HG03521 (cell line): ENCODE measurements at regions not wholly inside any gene's neighbourhood (a gene's known extent, or its start where the extent isn't known, plus 50 kb on each side); places are given as distances from the start of the nearest gene placed in this dataset.
"Not testable (repeated sequence)": the region's sequence is repeated elsewhere in the genome, so short reads cannot be mapped to it uniquely, and the experiment has no call there.

Experiments used
- ATAC-seq: cut with Tn5 transposase; IDR thresholded peaks from one replicate; pipeline ENCODE4 v1.9.1; 2021; ENCODE audit warnings: mild to moderate bottlenecking, moderate library complexity; ENCODE audit not compliant: unreplicated experiment

GRCh38 chr20:12564979-12565378, 443.8 kb upstream of the SPTLC3 start:
- no peak for ATAC-seq

- ATAC-seq: no peak
Measured at GRCh38 chr20:12566596-12566995, 442.2 kb upstream of the SPTLC3 start.

- ATAC-seq: no peak
Measured at GRCh38 chr20:12570371-12570770, 438.4 kb upstream of the SPTLC3 start.

- ATAC-seq: no peak
Measured at GRCh38 chr20:12573442-12573841, 435.3 kb upstream of the SPTLC3 start.

GRCh38 chr20:12575352-12576095, 433.2 kb upstream of the SPTLC3 start:
- ATAC-seq: no peak

- no peak for ATAC-seq
Measured at GRCh38 chr20:12577213-12577612, 431.6 kb upstream of the SPTLC3 start.

GRCh38 chr20:12581644-12582289, 427.0 kb upstream of the SPTLC3 start:
- ATAC-seq: no peak

- not testable (repeated sequence) for ATAC-seq
Measured at GRCh38 chr20:12582710-12583109, 426.1 kb upstream of the SPTLC3 start.

GRCh38 chr20:12591949-12592470, 416.8 kb upstream of the SPTLC3 start:
- ATAC-seq: no peak

- ATAC-seq: no peak
Measured at GRCh38 chr20:12592756-12593155, 416.0 kb upstream of the SPTLC3 start.

- ATAC-seq: no peak
Measured at GRCh38 chr20:12593342-12593873, 415.4 kb upstream of the SPTLC3 start.

GRCh38 chr20:12594410-12595088, 414.2 kb upstream of the SPTLC3 start:
- no peak for ATAC-seq

- ATAC-seq: no peak
Measured at GRCh38 chr20:12595841-12596240, 412.9 kb upstream of the SPTLC3 start.

- no peak for ATAC-seq
Measured at GRCh38 chr20:12596863-12597262, 411.9 kb upstream of the SPTLC3 start.

- ATAC-seq: no peak
Measured at GRCh38 chr20:12597551-12597950, 411.2 kb upstream of the SPTLC3 start.

GRCh38 chr20:12598894-12599293, 409.9 kb upstream of the SPTLC3 start:
- no peak for ATAC-seq

- ATAC-seq: no peak
Measured at GRCh38 chr20:12599494-12599893, 409.3 kb upstream of the SPTLC3 start.

- no peak for ATAC-seq
Measured at GRCh38 chr20:12605751-12606150, 403.0 kb upstream of the SPTLC3 start.

GRCh38 chr20:12610871-12611270, 397.9 kb upstream of the SPTLC3 start:
- no peak for ATAC-seq

- ATAC-seq: no peak
Measured at GRCh38 chr20:12614764-12615163, 394.0 kb upstream of the SPTLC3 start.

- ATAC-seq: no peak
Measured at GRCh38 chr20:12617076-12617475, 391.7 kb upstream of the SPTLC3 start.
